HEK293 (cell line): ENCODE measurements at regions not wholly inside any gene's neighbourhood (a gene's known extent, or its start where the extent isn't known, plus 50 kb on each side); places are given as distances from the start of the nearest gene placed in this dataset.

Source experiments
- CTCF ChIP-seq: fragments of 450-650 bp; formaldehyde crosslinking; IDR thresholded peaks from 2 replicates; pipeline ENCODE4 v1.5.1; 2016; ENCODE audit warnings: missing biosample characterization, missing genetic modification characterization
- HOXD13 ChIP-seq: sonication (generic); formaldehyde crosslinking; IDR thresholded peaks from 2 replicates; pipeline ENCODE4 v1.8.0; 2022; ENCODE audit warnings: missing genetic modification reagents, borderline replicate concordance
- SP7 ChIP-seq: fragments of 450-650 bp; formaldehyde crosslinking; IDR thresholded peaks from 2 replicates; pipeline ENCODE4 v1.5.1; 2016; ENCODE audit warnings: missing biosample characterization, missing genetic modification characterization
- ZBTB11 ChIP-seq: fragments of 450-650 bp; formaldehyde crosslinking; conservative IDR thresholded peaks from 2 replicates; pipeline ENCODE4 v1.5.1; 2016; ENCODE audit warnings: low read depth, missing biosample characterization, missing genetic modification characterization
- ZNF114 ChIP-seq: fragments of 450-650 bp; formaldehyde crosslinking; IDR thresholded peaks from 2 replicates; pipeline ENCODE4 v1.5.0; 2017; ENCODE audit warnings: missing biosample characterization, missing genetic modification characterization
- ZNF140 ChIP-seq: fragments of 450-650 bp; formaldehyde crosslinking; IDR thresholded peaks from 2 replicates; pipeline ENCODE4 v1.5.1; 2016; ENCODE audit warnings: missing biosample characterization, missing genetic modification characterization
- ZNF416 ChIP-seq: fragments of 450-650 bp; formaldehyde crosslinking; IDR thresholded peaks from 2 replicates; pipeline ENCODE4 v1.5.1; 2016; ENCODE audit warnings: missing biosample characterization, missing genetic modification characterization
- TF ChIP-seq, protein P1 (sequence below): fragments of 450-650 bp; formaldehyde crosslinking; IDR thresholded peaks from 2 replicates; pipeline ENCODE4 v1.5.1; 2016; ENCODE audit warnings: missing biosample characterization, missing genetic modification characterization
- TF ChIP-seq, protein P2 (sequence below): fragments of 450-650 bp; formaldehyde crosslinking; IDR thresholded peaks from 2 replicates; pipeline ENCODE4 v1.5.1; 2016; ENCODE audit warnings: missing biosample characterization, missing genetic modification characterization, low read depth

DNA sequence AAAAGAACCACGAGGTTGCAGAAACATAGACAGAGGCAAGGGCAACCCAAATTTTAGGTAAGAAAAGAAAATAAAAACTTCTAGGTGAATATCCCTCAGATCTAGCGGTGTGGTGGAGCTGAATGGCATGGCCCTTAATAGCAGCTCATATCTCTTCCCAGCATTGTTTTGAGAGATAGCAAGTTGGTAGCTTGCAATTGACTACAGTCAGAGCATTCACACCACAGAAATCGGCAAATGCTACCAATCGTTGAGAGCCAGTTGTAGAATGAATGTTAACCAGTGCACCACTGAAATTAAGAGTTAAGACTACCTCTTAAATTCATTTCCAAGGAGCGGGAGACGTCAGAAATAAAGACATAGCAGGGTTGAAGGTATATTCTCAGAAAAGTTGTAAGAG is 184.0 kb upstream of the KIT start:
- TF ChIP-seq, protein P1, sequence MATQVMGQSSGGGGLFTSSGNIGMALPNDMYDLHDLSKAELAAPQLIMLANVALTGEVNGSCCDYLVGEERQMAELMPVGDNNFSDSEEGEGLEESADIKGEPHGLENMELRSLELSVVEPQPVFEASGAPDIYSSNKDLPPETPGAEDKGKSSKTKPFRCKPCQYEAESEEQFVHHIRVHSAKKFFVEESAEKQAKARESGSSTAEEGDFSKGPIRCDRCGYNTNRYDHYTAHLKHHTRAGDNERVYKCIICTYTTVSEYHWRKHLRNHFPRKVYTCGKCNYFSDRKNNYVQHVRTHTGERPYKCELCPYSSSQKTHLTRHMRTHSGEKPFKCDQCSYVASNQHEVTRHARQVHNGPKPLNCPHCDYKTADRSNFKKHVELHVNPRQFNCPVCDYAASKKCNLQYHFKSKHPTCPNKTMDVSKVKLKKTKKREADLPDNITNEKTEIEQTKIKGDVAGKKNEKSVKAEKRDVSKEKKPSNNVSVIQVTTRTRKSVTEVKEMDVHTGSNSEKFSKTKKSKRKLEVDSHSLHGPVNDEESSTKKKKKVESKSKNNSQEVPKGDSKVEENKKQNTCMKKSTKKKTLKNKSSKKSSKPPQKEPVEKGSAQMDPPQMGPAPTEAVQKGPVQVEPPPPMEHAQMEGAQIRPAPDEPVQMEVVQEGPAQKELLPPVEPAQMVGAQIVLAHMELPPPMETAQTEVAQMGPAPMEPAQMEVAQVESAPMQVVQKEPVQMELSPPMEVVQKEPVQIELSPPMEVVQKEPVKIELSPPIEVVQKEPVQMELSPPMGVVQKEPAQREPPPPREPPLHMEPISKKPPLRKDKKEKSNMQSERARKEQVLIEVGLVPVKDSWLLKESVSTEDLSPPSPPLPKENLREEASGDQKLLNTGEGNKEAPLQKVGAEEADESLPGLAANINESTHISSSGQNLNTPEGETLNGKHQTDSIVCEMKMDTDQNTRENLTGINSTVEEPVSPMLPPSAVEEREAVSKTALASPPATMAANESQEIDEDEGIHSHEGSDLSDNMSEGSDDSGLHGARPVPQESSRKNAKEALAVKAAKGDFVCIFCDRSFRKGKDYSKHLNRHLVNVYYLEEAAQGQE (tag by site-specific recombination) = no peak
- no peak for TF ChIP-seq ZBTB11 (tag by site-specific recombination)
- TF ChIP-seq CTCF (tag by site-specific recombination) = no peak
- no peak for TF ChIP-seq ZNF416
- no peak for TF ChIP-seq ZNF114 (tag by site-specific recombination)
- TF ChIP-seq ZNF140 (tag by site-specific recombination) = no peak
- no peak for TF ChIP-seq SP7 (tag by site-specific recombination)
- TF ChIP-seq HOXD13 (CRISPR knock-in tag) = no peak
- TF ChIP-seq, protein P2, sequence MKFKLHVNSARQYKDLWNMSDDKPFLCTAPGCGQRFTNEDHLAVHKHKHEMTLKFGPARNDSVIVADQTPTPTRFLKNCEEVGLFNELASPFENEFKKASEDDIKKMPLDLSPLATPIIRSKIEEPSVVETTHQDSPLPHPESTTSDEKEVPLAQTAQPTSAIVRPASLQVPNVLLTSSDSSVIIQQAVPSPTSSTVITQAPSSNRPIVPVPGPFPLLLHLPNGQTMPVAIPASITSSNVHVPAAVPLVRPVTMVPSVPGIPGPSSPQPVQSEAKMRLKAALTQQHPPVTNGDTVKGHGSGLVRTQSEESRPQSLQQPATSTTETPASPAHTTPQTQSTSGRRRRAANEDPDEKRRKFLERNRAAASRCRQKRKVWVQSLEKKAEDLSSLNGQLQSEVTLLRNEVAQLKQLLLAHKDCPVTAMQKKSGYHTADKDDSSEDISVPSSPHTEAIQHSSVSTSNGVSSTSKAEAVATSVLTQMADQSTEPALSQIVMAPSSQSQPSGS (tag by site-specific recombination) = no peak
